SK-N-SH (cell line): ENCODE measurements at regions not wholly inside any gene's neighbourhood (a gene's known extent, or its start where the extent isn't known, plus 50 kb on each side); places are given as distances from the start of the nearest gene placed in this dataset.
A peak's percentile ranks its signal among the peaks of the same experiment; 100 is the strongest.

Source experiments
- ELF1 ChIP-seq: IDR thresholded peaks from 2 replicates; pipeline ENCODE4 v1.4.0; 2012
- FOSL2 ChIP-seq: IDR thresholded peaks from 2 replicates; pipeline ENCODE4 v1.4.0; 2012; ENCODE audit warnings: low read depth, mild to moderate bottlenecking, moderate library complexity, borderline replicate concordance
- FOXJ3 ChIP-seq: sonication (generic); formaldehyde crosslinking; IDR thresholded peaks from 2 replicates; pipeline ENCODE4 v1.5.1; 2020; ENCODE audit warnings: mild to moderate bottlenecking, missing genetic modification reagents
- FOXM1 ChIP-seq: IDR thresholded peaks from 2 replicates; pipeline ENCODE4 v1.4.0; 2012; ENCODE audit warnings: low read depth, mild to moderate bottlenecking
- GABPA ChIP-seq: IDR thresholded peaks from 2 replicates; pipeline ENCODE4 v1.4.0; 2012; ENCODE audit warnings: low read depth, mild to moderate bottlenecking
- JUND ChIP-seq: IDR thresholded peaks from 2 replicates; pipeline ENCODE4 v1.4.0; 2012
- MXI1 ChIP-seq: IDR thresholded peaks from 2 replicates; pipeline ENCODE4 v1.6.1; 2012; ENCODE audit warnings: mild to moderate bottlenecking, low read depth, low read length, improper control_type of control experiment
- NFIC ChIP-seq: IDR thresholded peaks from 2 replicates; pipeline ENCODE4 v1.4.0; 2012; ENCODE audit warnings: borderline replicate concordance
- POLR2AphosphoS5 ChIP-seq: IDR thresholded peaks from 2 replicates; pipeline ENCODE4 v1.6.1; 2012; ENCODE audit warnings: low read depth, low read length
- RCOR1 ChIP-seq: fragments of 150-350 bp; IDR thresholded peaks from 2 replicates; pipeline ENCODE4 v1.6.1; 2017; ENCODE audit warnings: antibody characterized with exemption, low read length
- RFX5 ChIP-seq: IDR thresholded peaks from 2 replicates; pipeline ENCODE4 v1.6.1; 2012; ENCODE audit warnings: mild to moderate bottlenecking, improper control_type of control experiment, low read length
- RXRA ChIP-seq: IDR thresholded peaks from 2 replicates; pipeline ENCODE4 v1.4.0; 2012; ENCODE audit warnings: low read depth, mild to moderate bottlenecking, borderline replicate concordance
- SMC3 ChIP-seq: IDR thresholded peaks from 2 replicates; pipeline ENCODE4 v1.6.1; 2012; ENCODE audit warnings: low read depth, low read length, improper control_type of control experiment
- TAF1 ChIP-seq: IDR thresholded peaks from 2 replicates; pipeline ENCODE4 v1.6.1; 2012; ENCODE audit warnings: low read depth, mild to moderate bottlenecking, low read length, moderate library complexity, borderline replicate concordance
- TCF12 ChIP-seq: IDR thresholded peaks from 2 replicates; pipeline ENCODE4 v1.4.0; 2012
- TF ChIP-seq, protein P1 (sequence below): IDR thresholded peaks from 2 replicates; pipeline ENCODE4 v1.6.1; 2012; ENCODE audit warnings: mild to moderate bottlenecking, low read depth, low read length, moderate library complexity
- TF ChIP-seq, protein P2 (sequence below): fragments of 200-600 bp; sonication (generic); IDR thresholded peaks from 2 replicates; pipeline ENCODE4 v1.6.1; 2017; ENCODE audit warnings: antibody characterized with exemption, mild to moderate bottlenecking, moderate library complexity
- TF ChIP-seq, protein P3 (sequence below): fragments of 150-350 bp; IDR thresholded peaks from 2 replicates; pipeline ENCODE4 v1.6.1; 2016; ENCODE audit warnings: mild to moderate bottlenecking, low read depth, low read length
- TF ChIP-seq, protein P4 (sequence below): IDR thresholded peaks from 2 replicates; pipeline ENCODE4; 2012
- TF ChIP-seq, protein P5 (sequence below): IDR thresholded peaks from 2 replicates; pipeline ENCODE4 v1.4.0; 2012; ENCODE audit warnings: low read depth
- TF ChIP-seq, protein P6 (sequence below): IDR thresholded peaks from 2 replicates; pipeline ENCODE4 v1.4.0; 2012; ENCODE audit warnings: low read depth, borderline replicate concordance

DNA sequence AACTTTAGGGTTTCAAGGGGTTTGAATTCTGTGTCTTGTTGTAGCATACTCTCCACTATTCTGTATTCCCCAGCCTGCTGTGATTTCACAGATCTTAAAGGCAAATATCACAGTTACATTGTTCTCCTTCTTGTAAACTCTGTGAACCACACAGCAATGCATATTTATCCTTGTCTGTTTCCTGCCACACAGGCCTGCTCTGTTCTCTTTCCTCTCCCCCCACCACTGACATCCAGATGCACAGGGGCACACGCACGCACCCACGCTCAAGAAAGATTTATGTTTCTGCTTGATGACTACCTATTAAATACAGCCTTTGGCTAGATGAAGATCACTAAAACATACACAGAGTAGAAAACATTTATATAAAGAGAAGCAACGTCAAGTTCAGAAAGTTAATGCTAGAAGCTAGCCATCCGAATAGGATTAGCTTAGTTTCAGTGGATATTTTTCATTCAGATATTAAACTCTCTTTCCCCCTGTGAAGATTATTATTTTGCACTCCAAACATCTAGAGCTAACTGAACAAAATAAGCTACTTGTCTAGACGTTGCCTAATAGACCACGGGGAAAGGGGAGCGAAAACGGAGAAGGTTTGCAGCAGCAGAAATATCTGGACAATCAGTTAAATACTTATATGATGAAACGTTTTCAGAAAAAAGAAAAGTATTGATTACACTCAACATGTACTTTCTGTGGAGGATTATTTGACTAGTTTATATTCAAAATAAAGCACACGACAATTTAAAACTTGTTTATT lies 193.1 kb upstream of the SEMA3C start (continued):
- TF ChIP-seq, protein P1, sequence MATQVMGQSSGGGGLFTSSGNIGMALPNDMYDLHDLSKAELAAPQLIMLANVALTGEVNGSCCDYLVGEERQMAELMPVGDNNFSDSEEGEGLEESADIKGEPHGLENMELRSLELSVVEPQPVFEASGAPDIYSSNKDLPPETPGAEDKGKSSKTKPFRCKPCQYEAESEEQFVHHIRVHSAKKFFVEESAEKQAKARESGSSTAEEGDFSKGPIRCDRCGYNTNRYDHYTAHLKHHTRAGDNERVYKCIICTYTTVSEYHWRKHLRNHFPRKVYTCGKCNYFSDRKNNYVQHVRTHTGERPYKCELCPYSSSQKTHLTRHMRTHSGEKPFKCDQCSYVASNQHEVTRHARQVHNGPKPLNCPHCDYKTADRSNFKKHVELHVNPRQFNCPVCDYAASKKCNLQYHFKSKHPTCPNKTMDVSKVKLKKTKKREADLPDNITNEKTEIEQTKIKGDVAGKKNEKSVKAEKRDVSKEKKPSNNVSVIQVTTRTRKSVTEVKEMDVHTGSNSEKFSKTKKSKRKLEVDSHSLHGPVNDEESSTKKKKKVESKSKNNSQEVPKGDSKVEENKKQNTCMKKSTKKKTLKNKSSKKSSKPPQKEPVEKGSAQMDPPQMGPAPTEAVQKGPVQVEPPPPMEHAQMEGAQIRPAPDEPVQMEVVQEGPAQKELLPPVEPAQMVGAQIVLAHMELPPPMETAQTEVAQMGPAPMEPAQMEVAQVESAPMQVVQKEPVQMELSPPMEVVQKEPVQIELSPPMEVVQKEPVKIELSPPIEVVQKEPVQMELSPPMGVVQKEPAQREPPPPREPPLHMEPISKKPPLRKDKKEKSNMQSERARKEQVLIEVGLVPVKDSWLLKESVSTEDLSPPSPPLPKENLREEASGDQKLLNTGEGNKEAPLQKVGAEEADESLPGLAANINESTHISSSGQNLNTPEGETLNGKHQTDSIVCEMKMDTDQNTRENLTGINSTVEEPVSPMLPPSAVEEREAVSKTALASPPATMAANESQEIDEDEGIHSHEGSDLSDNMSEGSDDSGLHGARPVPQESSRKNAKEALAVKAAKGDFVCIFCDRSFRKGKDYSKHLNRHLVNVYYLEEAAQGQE, result 0 out of 2 replicates have a peak, but pooled peaks have one; percentile 19
- TF ChIP-seq RXRA (no peak), TCF12 (peak; percentile 82), GABPA (no peak), MXI1 (peak; percentile 79; the same call in 1 of the 2 replicates), RCOR1 (0 out of 2 replicates have a peak, but pooled peaks have one; percentile 24), FOXJ3 (CRISPR knock-in tag) (peak; percentile 90), FOSL2 (0 out of 2 replicates have a peak, but pooled peaks have one; percentile 14), NFIC (no peak), FOXM1 (no peak), SMC3 (no peak), POLR2AphosphoS5 (peak; percentile 12; the same call in 1 of the 2 replicates), TAF1 (no peak), RFX5 (no peak), JUND (peak; percentile 37; the same call in 1 of the 2 replicates), ELF1 (no peak)
- TF ChIP-seq, protein P2, sequence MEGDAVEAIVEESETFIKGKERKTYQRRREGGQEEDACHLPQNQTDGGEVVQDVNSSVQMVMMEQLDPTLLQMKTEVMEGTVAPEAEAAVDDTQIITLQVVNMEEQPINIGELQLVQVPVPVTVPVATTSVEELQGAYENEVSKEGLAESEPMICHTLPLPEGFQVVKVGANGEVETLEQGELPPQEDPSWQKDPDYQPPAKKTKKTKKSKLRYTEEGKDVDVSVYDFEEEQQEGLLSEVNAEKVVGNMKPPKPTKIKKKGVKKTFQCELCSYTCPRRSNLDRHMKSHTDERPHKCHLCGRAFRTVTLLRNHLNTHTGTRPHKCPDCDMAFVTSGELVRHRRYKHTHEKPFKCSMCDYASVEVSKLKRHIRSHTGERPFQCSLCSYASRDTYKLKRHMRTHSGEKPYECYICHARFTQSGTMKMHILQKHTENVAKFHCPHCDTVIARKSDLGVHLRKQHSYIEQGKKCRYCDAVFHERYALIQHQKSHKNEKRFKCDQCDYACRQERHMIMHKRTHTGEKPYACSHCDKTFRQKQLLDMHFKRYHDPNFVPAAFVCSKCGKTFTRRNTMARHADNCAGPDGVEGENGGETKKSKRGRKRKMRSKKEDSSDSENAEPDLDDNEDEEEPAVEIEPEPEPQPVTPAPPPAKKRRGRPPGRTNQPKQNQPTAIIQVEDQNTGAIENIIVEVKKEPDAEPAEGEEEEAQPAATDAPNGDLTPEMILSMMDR, result no peak
- TF ChIP-seq, protein P3, sequence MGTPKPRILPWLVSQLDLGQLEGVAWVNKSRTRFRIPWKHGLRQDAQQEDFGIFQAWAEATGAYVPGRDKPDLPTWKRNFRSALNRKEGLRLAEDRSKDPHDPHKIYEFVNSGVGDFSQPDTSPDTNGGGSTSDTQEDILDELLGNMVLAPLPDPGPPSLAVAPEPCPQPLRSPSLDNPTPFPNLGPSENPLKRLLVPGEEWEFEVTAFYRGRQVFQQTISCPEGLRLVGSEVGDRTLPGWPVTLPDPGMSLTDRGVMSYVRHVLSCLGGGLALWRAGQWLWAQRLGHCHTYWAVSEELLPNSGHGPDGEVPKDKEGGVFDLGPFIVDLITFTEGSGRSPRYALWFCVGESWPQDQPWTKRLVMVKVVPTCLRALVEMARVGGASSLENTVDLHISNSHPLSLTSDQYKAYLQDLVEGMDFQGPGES, result no peak
- TF ChIP-seq, protein P4, sequence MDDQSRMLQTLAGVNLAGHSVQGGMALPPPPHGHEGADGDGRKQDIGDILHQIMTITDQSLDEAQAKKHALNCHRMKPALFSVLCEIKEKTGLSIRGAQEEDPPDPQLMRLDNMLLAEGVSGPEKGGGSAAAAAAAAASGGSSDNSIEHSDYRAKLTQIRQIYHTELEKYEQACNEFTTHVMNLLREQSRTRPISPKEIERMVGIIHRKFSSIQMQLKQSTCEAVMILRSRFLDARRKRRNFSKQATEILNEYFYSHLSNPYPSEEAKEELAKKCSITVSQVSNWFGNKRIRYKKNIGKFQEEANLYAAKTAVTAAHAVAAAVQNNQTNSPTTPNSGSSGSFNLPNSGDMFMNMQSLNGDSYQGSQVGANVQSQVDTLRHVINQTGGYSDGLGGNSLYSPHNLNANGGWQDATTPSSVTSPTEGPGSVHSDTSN, result peak; percentile 73
- TF ChIP-seq, protein P5, sequence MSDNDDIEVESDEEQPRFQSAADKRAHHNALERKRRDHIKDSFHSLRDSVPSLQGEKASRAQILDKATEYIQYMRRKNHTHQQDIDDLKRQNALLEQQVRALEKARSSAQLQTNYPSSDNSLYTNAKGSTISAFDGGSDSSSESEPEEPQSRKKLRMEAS, result no peak; the same call in 1 of the 2 replicates
- TF ChIP-seq, protein P6, sequence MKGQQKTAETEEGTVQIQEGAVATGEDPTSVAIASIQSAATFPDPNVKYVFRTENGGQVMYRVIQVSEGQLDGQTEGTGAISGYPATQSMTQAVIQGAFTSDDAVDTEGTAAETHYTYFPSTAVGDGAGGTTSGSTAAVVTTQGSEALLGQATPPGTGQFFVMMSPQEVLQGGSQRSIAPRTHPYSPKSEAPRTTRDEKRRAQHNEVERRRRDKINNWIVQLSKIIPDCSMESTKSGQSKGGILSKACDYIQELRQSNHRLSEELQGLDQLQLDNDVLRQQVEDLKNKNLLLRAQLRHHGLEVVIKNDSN, result no peak
